ENCODE measurements at regions not wholly inside any gene's neighbourhood (a gene's known extent, or its start where the extent isn't known, plus 50 kb on each side); places are given as distances from the start of the nearest gene placed in this dataset.

- FAIRE-seq, result no peak
- DNase-seq (ENCODE audit: insufficient read length, low spot score), result no peak
Measured at GRCh38 chr5:82777106-82777505, 300.1 kb downstream of the TMEM167A start.

GRCh38 chr5:82772281-82772680 lies 304.9 kb downstream of the TMEM167A start:
- FAIRE-seq, result no peak

DNA sequence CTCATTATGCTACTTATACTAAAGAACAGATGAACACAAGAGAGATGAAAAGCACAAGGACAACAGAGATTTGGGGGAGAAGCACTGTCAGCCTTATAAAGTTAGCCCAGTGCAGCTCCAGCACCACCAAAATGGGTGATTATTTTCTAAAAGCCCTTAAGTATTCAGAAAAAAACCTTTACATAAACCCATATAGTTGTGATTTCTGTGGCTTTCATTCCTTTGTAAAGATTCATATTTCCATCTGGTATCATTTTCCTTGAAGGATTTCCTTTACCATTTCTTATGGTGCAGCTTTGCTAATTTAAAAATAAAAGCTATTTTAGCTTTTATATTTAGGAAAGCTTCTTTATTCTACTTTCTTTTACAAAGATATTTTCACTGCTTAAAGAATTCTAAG lies 311.0 kb downstream of the TMEM167A start:
- no peak for FAIRE-seq
- DNase-seq (ENCODE audit: insufficient read length, low spot score), result no peak

More at GRCh38 chr5:82772281-82772680, 304.9 kb downstream of the TMEM167A start:
- no peak for DNase-seq (ENCODE audit: insufficient read length, low spot score)

- FAIRE-seq, result no peak
Measured at GRCh38 chr5:82765765-82766164, 311.4 kb downstream of the TMEM167A start.

GRCh38 chr5:82760856-82761255 lies 316.3 kb downstream of the TMEM167A start:
- FAIRE-seq, result no peak
- no peak for DNase-seq (ENCODE audit: insufficient read length, low spot score)

More at GRCh38 chr5:82765765-82766164, 311.4 kb downstream of the TMEM167A start:
- no peak for DNase-seq (ENCODE audit: insufficient read length, low spot score)

DNA sequence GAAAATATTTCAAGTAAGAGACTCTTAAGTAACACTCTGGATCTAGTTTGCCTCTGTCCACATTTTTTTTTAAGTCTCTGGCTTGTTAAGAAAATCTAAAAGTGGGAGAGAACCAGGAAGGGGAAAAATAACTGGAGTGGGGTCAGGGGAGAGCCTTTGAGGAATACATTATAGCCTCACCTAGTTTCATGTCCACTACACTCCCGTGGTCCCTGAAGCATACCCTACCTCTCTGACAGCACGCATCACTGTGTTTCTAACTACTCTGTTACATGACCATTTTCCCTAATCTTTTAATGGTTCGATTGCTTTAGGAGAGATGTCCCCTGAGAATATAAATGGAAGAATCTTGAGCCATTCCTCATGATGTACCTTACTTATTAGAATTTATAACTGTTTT lies 318.3 kb downstream of the TMEM167A start:
- FAIRE-seq (no peak), DNase-seq (ENCODE audit: insufficient read length, low spot score) (no peak)

GRCh38 chr5:82754759-82755158 lies 322.4 kb downstream of the TMEM167A start:
- DNase-seq (ENCODE audit: insufficient read length, low spot score) (no peak), FAIRE-seq (no peak)

DNA sequence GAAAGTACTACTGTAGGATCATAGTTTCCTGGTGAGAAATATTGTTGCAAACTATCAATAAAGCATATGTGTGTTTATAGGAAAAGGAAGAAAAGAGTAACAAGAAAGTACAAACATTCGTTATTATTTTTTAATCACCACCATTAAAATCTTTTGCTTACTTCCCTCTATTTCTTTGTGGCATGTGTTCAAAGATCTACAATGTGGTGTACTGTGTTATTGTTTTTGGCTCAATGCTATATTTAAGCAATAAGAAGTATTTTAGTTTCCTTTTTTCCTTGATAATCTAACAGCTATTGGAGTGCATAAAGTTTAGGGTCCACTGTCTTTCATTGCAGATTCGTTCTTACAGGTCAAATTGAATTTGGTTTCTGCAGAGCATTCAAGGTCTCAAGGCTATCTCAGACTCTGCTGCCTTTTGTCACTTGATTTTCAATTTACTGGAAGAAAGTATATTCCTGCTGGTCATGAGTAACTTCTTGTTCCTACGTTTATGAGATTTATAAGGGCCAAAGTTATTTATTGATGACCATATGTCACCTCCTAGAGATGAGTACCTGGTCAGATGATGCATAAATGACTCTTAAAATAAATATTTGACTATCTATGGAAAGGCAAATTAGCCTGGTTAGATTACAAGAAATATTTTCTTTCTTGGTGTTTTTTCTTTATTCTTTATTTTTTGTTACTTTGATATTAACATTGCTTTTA lies 323.0 kb downstream of the TMEM167A start:
- DNase-seq (ENCODE audit: insufficient read length, low spot score), result no peak
- FAIRE-seq, result no peak

- DNase-seq (ENCODE audit: insufficient read length, low spot score) (no peak), FAIRE-seq (no peak)
Measured at GRCh38 chr5:82753374-82753773, 323.8 kb downstream of the TMEM167A start.

DNA sequence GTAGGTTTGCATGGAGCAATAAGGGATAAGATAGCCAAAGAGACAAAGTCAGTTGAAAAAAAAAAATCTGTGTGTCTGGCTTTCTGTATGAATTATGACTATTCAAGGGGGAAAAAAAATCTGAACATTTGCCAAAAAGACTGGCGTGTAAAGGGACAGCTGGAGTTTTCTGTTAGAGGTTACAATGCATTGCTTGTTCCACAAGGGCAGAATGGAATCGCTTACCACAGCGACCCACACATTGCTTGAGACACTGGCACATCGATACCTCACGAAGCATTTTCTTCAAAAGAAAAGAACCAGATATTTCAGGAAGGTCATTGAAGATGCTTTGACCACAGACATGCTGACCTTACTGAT lies 327.8 kb downstream of the TMEM167A start:
- FAIRE-seq (no peak), DNase-seq (ENCODE audit: insufficient read length, low spot score) (no peak)

- no peak for FAIRE-seq
- no peak for DNase-seq (ENCODE audit: insufficient read length, low spot score)
Measured at GRCh38 chr5:82748688-82749460, 328.3 kb downstream of the TMEM167A start.

GRCh38 chr5:82747986-82748385 lies 329.2 kb downstream of the TMEM167A start:
- FAIRE-seq (no peak), DNase-seq (ENCODE audit: insufficient read length, low spot score) (no peak)

- DNase-seq (ENCODE audit: insufficient read length, low spot score) (no peak), FAIRE-seq (no peak)
Measured at GRCh38 chr5:82745016-82745415, 332.2 kb downstream of the TMEM167A start.

- FAIRE-seq (no peak), DNase-seq (ENCODE audit: insufficient read length, low spot score) (no peak)
Measured at GRCh38 chr5:82738681-82739269, 338.4 kb downstream of the TMEM167A start.

GRCh38 chr5:82735160-82735789 lies 341.9 kb downstream of the TMEM167A start:
- DNase-seq (ENCODE audit: insufficient read length, low spot score), result peak; percentile 8
- FAIRE-seq, result no peak

DNA sequence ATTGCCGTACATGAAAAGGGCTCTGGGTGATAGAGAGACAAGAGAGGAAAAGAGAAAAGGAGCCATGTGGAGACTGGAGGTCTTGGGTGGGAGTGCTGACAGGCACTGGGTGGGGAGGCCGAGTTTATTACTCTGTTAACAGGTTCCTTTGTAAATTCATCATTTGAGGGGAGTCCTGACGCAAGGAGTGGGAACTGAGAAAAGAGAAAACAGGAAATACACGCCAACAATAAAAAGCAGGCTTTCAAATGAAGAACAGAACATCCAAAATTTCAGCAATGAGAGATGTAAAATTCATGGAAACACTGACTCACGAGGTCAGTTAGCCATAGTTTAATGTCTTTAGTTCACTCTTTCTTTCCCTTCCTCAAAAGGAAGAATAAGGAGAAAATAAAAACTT lies 342.8 kb downstream of the TMEM167A start:
- DNase-seq (ENCODE audit: insufficient read length, low spot score) (no peak), FAIRE-seq (no peak)

GRCh38 chr5:82730913-82731312 lies 346.3 kb downstream of the TMEM167A start:
- FAIRE-seq, result no peak
- no peak for DNase-seq (ENCODE audit: insufficient read length, low spot score)

DNA sequence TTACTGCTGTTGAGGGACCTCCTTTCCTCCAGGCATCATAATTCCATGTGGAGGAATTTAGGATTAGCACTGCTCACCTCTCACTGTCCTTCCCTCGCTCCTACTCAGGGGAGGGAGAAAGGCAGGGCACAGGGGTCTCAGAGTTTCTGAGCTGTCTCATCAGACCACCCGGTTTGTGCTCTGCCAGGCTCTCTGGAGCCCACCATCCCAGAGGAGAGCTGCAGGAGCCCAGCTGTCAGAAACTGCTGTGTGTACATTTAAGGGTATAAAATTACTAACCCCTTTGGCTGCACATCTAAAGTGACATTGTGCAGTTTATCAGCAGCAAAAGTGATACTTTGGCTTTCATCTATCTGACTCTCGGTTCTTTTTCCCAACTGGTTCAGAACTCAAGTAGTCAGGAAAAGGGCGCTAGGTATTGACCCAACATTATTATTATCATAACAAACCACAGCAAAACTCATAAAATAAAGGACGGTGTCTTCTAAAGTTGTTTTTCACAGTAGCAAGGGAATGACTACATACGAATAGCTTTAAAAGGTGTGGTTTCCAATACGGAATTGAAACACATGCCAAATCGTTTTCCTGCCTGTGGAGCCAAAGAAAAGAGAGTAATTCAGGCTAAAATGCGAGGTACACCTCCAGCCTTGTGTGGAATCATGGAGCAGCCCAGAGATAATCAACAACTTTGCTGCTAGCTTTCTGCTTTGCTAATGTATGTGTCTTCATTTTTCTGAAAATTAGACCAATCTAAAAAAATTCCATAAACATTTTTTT lies 348.1 kb downstream of the TMEM167A start:
- FAIRE-seq (no peak), DNase-seq (ENCODE audit: insufficient read length, low spot score) (no peak)

GRCh38 chr5:82723168-82723567 lies 354.0 kb downstream of the TMEM167A start:
- FAIRE-seq, result no peak
- no peak for DNase-seq (ENCODE audit: insufficient read length, low spot score)

GRCh38 chr5:82721087-82721410 lies 356.1 kb downstream of the TMEM167A start:
- FAIRE-seq, result no peak
- DNase-seq (ENCODE audit: insufficient read length, low spot score), result no peak

Measured in HTR-8/SVneo (cell line).